ENCODE measurements at regions not wholly inside any gene's neighbourhood (a gene's known extent, or its start where the extent isn't known, plus 50 kb on each side); places are given as distances from the start of the nearest gene placed in this dataset.
A peak's percentile ranks its signal among the peaks of the same experiment; 100 is the strongest.

DNA sequence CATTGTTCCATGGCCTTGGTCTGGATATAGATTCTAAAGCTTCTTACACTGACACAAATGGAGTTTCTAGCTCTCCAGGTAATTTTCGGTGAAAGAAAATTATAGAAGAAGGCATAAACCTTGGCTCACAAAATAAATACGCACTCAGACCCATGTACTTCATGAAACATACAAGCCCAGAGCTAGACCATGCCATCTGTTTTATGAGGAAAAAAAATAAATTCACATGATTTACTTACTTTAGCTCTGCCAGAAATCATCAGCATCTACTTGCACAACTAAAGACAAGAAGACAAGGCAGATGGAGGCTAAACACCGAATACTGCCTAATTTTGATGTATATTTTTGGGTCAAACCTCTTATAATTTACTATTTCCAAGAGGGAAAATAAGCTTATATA, 197.4 kb upstream of the KLF14 start:
- no peak for DNase-seq

GRCh38 chr7:130932088-130932487, 198.1 kb upstream of the KLF14 start:
- no peak for DNase-seq

DNA sequence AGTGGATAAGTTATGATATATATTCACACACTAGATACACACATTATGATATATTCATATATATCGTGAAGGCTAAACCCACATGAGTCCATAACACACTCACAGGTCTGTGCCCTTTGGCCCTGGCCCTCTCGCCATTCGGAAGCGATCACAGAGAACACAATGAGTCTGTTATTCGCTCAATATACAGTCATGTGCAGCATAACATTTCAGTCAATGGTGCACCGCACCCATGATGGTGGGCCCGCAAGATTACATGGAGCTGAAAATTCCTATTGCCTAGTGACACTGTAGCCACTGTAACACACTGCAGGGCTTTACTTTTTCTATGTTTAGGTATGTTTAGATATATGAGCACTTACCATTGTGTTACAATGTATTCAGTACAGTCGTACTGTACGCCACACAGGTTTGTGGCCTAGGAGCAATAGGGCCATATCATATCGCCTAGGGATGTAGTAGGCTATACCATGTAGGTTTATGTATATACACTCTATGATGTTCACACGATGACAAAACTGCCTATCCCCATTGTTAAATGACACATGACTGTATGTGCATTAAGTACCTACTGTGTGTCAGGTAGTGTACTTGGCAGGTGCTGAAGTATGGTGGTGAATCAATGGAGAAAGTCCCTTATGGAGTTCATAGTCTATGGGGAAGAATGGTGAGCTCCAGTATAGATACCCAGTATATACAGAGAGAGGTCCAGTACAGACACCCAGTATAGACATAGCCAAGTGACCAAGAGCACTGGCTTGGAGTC, 198.8 kb upstream of the KLF14 start:
- no peak for DNase-seq

DNA sequence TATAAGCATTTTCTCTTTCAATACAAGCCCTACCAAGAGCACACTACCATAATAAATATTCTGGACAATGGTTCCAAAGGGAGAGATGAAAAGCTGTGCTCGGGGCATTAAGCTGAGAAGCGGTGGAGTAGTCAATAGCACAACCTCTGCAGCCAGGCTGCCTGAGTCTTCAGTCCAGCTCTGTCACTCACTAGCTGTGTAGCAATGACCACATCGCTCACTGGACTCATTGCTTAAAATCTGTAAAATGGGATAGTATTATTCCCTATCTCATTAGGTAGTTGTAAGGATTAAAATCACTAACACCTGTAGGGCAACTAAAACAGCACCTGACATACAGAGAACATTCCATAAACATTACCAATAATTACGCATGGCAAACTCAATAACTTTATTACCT, 199.9 kb upstream of the KLF14 start:
- DNase-seq, result no peak

DNA sequence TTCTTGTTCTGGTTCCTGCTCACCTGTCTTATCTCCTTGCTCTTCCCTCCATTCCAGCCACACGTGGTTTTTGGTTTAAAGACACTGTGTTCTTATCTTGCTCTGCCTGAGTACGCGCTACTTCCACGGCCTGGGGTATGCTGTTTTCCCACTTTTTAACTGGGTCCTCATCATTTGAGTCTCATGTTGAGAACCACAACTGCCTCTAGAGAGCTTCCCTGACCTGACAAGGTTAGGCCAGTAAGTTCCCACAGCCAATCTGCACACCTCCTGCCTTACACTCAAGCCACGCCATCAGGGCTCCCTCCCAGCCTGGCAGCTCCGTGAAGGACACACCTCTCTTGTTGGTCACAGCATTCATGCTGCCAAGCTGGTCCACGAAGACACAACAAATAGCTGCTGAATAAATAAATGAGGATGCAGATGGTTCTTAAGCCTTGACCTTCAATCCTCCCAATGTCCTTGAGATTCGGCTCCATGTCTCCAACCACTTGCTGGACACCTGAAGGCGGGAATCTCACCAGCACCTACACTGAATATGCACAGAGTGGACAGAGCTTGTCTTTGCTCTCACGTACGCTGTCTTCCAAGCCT, 201.7 kb upstream of the KLF14 start:
- DNase-seq, result no peak

GRCh38 chr7:130936202-130936931, 202.4 kb upstream of the KLF14 start:
- DNase-seq, result no peak

GRCh38 chr7:130937016-130937415, 203.0 kb upstream of the KLF14 start:
- no peak for DNase-seq

- DNase-seq, result no peak
These were observed 203.8 kb upstream of the KLF14 start for GRCh38 chr7:130937830-130938229.

- no peak for DNase-seq
These were observed 204.7 kb upstream of the KLF14 start for GRCh38 chr7:130938661-130939060.

- no peak for DNase-seq
These were observed 205.5 kb upstream of the KLF14 start for GRCh38 chr7:130939321-130940095.

DNA sequence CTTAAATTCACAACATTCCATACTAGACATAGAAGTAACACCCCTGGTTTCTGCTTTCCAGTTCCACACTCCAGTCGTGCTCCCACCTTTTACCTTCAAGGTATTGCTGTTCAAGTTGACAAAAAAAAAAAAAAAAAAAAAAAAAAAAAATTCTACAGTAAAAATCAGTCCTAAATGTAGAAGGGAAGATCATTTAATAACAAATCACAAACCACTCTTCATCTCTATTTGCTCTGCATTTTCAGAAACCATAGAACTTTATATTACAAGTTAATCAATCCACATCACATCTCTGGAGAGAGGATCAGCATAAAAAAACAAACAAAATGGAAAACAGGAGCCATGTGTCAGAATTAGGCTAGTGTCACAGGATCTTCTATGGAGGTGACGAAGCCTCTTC, 206.3 kb upstream of the KLF14 start:
- no peak for DNase-seq

DNA sequence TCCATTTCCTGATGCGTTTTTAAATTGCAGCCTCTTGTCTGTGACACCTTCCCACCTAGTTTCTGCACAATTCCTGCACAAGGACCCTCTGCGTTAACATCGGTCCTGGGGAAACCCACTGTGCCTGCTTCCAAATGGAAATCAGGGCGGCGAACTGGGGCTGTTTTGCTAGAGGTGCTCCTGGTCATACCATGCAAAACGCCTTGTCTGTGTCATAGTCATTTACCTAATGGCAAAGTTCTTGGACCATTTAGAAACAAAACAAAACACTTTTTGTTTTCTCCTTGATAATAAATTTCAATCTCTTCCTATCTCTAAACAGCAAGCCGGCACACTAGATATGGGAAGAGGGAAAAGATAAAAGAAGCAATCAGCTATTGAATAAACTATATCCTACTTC, 206.9 kb upstream of the KLF14 start:
- no peak for DNase-seq

GRCh38 chr7:130941322-130942210, 207.6 kb upstream of the KLF14 start:
- DNase-seq, result peak; percentile 57 to 76

- DNase-seq, result no peak
These were observed 208.4 kb upstream of the KLF14 start for GRCh38 chr7:130942211-130942964.

- DNase-seq, result peak; percentile 81 to 84
These were observed 209.4 kb upstream of the KLF14 start for GRCh38 chr7:130943336-130943901.

GRCh38 chr7:130943981-130944380, 210.0 kb upstream of the KLF14 start:
- DNase-seq, result no peak

DNA sequence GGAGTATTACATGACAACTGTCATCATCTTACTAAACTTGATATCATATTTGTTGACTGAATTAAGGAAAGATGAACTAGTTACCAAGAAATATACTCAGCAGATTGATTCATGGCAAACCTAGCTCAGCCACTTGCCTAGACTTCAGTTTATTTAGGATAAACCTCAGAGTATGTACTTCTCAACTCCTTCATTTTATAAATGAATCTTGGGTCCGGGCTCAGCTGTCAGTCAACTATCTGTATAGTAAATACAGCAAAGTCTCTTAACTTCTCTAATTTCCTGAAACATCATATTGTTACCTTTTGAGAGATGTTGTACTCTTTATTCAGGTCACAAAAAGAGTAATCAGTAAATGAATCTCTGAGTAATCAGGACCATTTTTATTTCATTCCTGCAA, 211.0 kb upstream of the KLF14 start:
- DNase-seq, result no peak

GRCh38 chr7:130945411-130945811, 211.4 kb upstream of the KLF14 start:
- DNase-seq, result no peak

DNA sequence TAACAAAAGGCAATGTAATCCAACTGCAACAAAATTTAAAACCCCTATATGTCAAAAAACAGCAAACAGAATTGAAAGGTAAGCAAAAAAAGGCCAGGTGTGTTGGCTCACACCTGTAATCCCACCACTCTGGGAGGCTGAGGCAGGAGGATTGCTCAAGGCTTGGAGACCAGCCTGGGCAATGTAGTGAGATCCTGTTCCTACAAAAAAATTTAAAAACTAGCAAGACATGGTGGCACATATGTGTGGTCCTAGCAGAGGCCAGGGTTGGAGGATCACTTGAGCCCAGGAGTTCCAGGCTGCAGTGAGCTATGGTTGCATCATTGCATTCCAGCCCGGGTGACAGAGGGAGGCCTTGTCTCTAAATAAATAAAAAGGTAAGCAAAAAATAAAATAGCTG, 212.1 kb upstream of the KLF14 start:
- DNase-seq, result no peak

GRCh38 chr7:130947792-130948580, 214.0 kb upstream of the KLF14 start:
- DNase-seq, result no peak
